ENCODE measurements at regions not wholly inside any gene's neighbourhood (a gene's known extent, or its start where the extent isn't known, plus 50 kb on each side); places are given as distances from the start of the nearest gene placed in this dataset.

DNA sequence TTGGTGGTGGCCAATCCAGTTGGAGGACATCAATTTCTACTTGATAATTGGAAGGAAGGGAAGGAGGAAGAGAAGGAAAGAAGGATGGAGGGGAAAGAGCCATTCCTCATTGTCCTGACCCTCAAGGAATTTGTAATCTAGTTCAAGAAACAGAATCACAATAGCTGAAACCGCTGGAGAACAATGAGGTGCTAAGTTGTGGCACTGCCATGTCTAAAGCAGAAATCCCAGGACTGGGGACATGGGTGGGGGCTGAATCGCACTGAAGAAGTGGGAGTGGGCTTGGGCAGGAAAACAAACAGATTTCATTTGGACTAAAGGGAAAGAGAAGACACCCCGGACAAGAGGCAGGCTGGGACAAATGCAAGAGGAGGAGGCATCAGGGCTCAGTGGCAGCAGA lies 183.6 kb downstream of the UACA start:
- TF ChIP-seq POLR2A (IDR thresholded peaks at IDR 0.05): no peak
- TF ChIP-seq CTCF (IDR thresholded peaks at IDR 0.05): no peak
